Stomach (tissue), 8 donors: ENCODE measurements at regions not wholly inside any gene's neighbourhood (a gene's known extent, or its start where the extent isn't known, plus 50 kb on each side); places are given as distances from the start of the nearest gene placed in this dataset.

ENCODE experiments used
- DNase-seq, 2 donors: peaks; one replicate each; pipeline versions ENCODE4 v3.0.0 to v3.0.0-alpha.2; 2013 to 2019
- H3K27ac ChIP-seq, 5 donors: fragments of 200-600 bp in 4 of 5; sonication (generic) in 4 of 5; one replicate each; pipeline ENCODE4 v1.5.1; 2013 to 2019; ENCODE audit warnings: mild to moderate bottlenecking in 1 of 5, moderate library complexity in 1 of 5
- H3K27me3 ChIP-seq, 3 donors: fragments of 200-600 bp; sonication (generic); one replicate each; pipeline ENCODE4 v1.5.1; 2017 to 2019; ENCODE audit warnings: mixed run types in 1 of 3
- H3K36me3 ChIP-seq, 4 donors: fragments of 200-600 bp; sonication (generic); 1 replicate in 3 of 4; 2 replicates in 1 of 4; pipeline ENCODE4 v1.5.1; 2016 to 2019
- H3K4me1 ChIP-seq, 4 donors: fragments of 200-600 bp; sonication (generic); one replicate each; pipeline ENCODE4 v1.5.1; 2016 to 2019
- H3K4me3 ChIP-seq, 4 donors: fragments of 200-600 bp; sonication (generic) in 3 of 4; one replicate each; pipeline ENCODE4 v1.5.1; 2016 to 2019; ENCODE audit warnings: mild to moderate bottlenecking in 1 of 4
- H3K9me3 ChIP-seq, 4 donors: fragments of 200-600 bp; sonication (generic); one replicate each; pipeline ENCODE4 v1.5.1; 2016 to 2019
- CTCF ChIP-seq, 7 experiments: fragments of 450-650 bp in 4 of 7; fragments of 200-600 bp in 3 of 7; sonication (generic) in 3 of 7; IDR thresholded peaks; one replicate each; pipeline ENCODE4 v1.5.1; 2016 to 2019; ENCODE audit warnings: antibody characterized with exemption in 7 of 7, control low read depth in 2 of 7, mild to moderate bottlenecking in 1 of 7
- EP300 ChIP-seq: sonication (generic); formaldehyde crosslinking; IDR thresholded peaks from one replicate; pipeline ENCODE4 v1.6.1; 2017; ENCODE audit warnings: antibody characterized with exemption
- POLR2A ChIP-seq, 4 donors: fragments of 450-650 bp; IDR thresholded peaks; one replicate each; pipeline ENCODE4 v1.6.1; 2016; ENCODE audit warnings: antibody characterized with exemption in 4 of 4, control low read depth in 2 of 4, mild to moderate bottlenecking in 1 of 4, moderate library complexity in 1 of 4
- POLR2AphosphoS5 ChIP-seq, 3 donors: sonication (generic); formaldehyde crosslinking; IDR thresholded peaks; one replicate each; pipeline ENCODE4 v1.6.1; 2016; ENCODE audit warnings: antibody characterized with exemption in 3 of 3
- WGBS, 5 donors: extraction: QIAGEN DNeasy Blood & Tissue Kit in 3 of 5; methylation state at CpG; one replicate each; pipeline versions ENCODE4 v1.1.5 to v1.1.7; 2013 to 2018; 5-methylcytosine and 5-hydroxymethylcytosine counted together
- intact Hi-C: fragments of 100-400 bp; cut with DNase I; formaldehyde crosslinking; loops from one replicate; pipeline ENCODE4 v1.15.1; 2023; ENCODE audit warnings: low total_unique reads
- donor health status: healthy with polysubstance abuse.
- donor health status: Bipolar disorder and iron deficiency.
- donor health status: healthy.

- Histone ChIP-seq H3K4me3 (no peak overlapping the region), H3K4me1 (no peaks in the 10 kb centered on the region), H3K27ac (no peak overlapping the region), H3K36me3 (no peaks in the 10 kb centered on the region), H3K9me3 (no peaks in the 10 kb centered on the region), H3K27me3 (no peaks in the 10 kb centered on the region)
- TF ChIP-seq POLR2A (IDR thresholded peaks at IDR 0.05) (no peak), EP300 (no peak), POLR2AphosphoS5 (IDR thresholded peaks at IDR 0.05) (no peak), CTCF (IDR thresholded peaks at IDR 0.05) (no peak)
- 92 to 96% (median 95%) methylated on average over 6 of the region's 6 CpGs for WGBS, 5 donors
- intact Hi-C loops, result no loop called here
- DNase-seq, result no peak
Measured at GRCh38 chr13:109372666-109373065, 413.7 kb downstream of the IRS2 start.

- TF ChIP-seq CTCF (IDR thresholded peaks at IDR 0.05) (no peak), POLR2AphosphoS5 (IDR thresholded peaks at IDR 0.05) (no peak)
- 70 to 79% (median 77%) methylated on average over 8 of the region's 8 CpGs for WGBS, 5 donors
- no peaks in the 10 kb centered on the region for H3K9me3 ChIP-seq
- H3K36me3 ChIP-seq, result no peaks in the 10 kb centered on the region
- H3K4me3 ChIP-seq, result no peak overlapping the region
- DNase-seq, result no peak
- no peak overlapping the region for H3K27ac ChIP-seq
- intact Hi-C loops, result no loop called here
- no peaks in the 10 kb centered on the region for H3K4me1 ChIP-seq
- H3K27me3 ChIP-seq, result no peaks in the 10 kb centered on the region
Measured at GRCh38 chr13:109371066-109371465, 415.3 kb downstream of the IRS2 start.

- Histone ChIP-seq H3K27me3 (no peaks in the 10 kb centered on the region), H3K36me3 (no peaks in the 10 kb centered on the region), H3K9me3 (no peaks in the 10 kb centered on the region), H3K4me1 (no peaks in the 10 kb centered on the region), H3K27ac (no peak overlapping the region), H3K4me3 (no peak overlapping the region)
- intact Hi-C loops, result no loop called here
- TF ChIP-seq POLR2AphosphoS5 (IDR thresholded peaks at IDR 0.05) (no peak), CTCF (IDR thresholded peaks at IDR 0.05) (no peak), EP300 (no peak), POLR2A (IDR thresholded peaks at IDR 0.05) (no peak)
- WGBS, 5 donors, result 88 to 91% (median 90%) methylated on average over 10 of the region's 10 CpGs
- no peak for DNase-seq
Measured at GRCh38 chr13:109370496-109370895, 415.9 kb downstream of the IRS2 start.

GRCh38 chr13:109369353-109370052 lies 416.9 kb downstream of the IRS2 start:
- no peak overlapping the region for H3K4me3 ChIP-seq
- TF ChIP-seq EP300 (no peak), POLR2AphosphoS5 (IDR thresholded peaks at IDR 0.05) (no peak), CTCF (IDR thresholded peaks at IDR 0.05) (no peak), POLR2A (IDR thresholded peaks at IDR 0.05) (no peak)
- H3K4me1 ChIP-seq, result no peaks in the 10 kb centered on the region
- intact Hi-C loops, result no loop called here
- no peaks in the 10 kb centered on the region for H3K36me3 ChIP-seq
- H3K27me3 ChIP-seq, result no peaks in the 10 kb centered on the region
- 74 to 81% (median 76%) methylated on average over 14 of the region's 14 CpGs for WGBS, 5 donors
- H3K27ac ChIP-seq, result no peak overlapping the region
- no peaks in the 10 kb centered on the region for H3K9me3 ChIP-seq
- DNase-seq, result no peak
